NCI-H146 (cell line): ENCODE measurements at regions not wholly inside any gene's neighbourhood (a gene's known extent, or its start where the extent isn't known, plus 50 kb on each side); places are given as distances from the start of the nearest gene placed in this dataset.

Source experiments
- DNase-seq: peaks from one replicate; lab custom pipeline; 2025; lab: John Stamatoyannopoulos, UW

GRCh38 chr1:201749059-201749690 lies 79.8 kb upstream of the IPO9 start:
- no peak for DNase-seq

DNA sequence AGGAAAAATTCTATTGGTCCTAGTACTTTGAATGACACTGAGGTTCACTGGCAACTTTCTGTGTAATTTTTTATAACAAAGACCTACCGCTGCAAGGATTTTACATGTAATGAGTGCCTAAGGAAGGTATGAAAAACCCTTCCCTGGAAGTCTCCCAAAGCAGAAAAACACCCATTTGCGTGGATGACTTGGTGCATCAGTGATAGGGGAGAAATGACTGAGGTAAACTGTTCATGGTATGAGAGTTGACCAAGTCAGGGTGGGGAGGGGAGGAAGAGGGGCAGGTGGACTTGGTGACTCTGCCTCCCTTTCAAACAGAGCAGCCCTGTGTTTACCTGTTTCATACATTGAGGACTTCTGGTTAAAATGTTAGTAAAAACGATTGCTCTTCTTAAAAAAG lies 78.8 kb upstream of the IPO9 start:
- DNase-seq, result no peak

DNA sequence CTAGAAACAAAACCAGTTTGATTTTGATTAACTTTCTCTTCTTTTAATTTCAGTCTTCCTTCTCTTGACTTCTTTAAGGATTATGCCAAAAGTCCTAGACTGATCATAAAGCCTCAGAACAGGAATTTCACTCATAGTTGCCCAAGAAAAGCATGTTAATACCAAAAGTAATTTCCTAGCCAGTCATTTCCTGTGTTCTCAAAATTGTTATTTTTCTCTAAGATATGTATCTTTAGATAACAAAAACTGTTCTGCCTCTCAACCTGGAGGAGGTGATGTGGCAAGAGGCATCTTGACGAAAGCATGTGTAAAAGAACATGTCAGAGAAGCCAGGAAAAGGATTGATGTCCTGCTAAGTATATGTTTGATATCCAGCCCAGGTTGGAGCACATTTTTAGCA lies 78.0 kb upstream of the IPO9 start:
- no peak for DNase-seq

- DNase-seq, result no peak
Observed at GRCh38 chr1:201751872-201752271, 77.1 kb upstream of the IPO9 start.

- DNase-seq, result no peak
Observed at GRCh38 chr1:201752333-201752732, 76.6 kb upstream of the IPO9 start.

DNA sequence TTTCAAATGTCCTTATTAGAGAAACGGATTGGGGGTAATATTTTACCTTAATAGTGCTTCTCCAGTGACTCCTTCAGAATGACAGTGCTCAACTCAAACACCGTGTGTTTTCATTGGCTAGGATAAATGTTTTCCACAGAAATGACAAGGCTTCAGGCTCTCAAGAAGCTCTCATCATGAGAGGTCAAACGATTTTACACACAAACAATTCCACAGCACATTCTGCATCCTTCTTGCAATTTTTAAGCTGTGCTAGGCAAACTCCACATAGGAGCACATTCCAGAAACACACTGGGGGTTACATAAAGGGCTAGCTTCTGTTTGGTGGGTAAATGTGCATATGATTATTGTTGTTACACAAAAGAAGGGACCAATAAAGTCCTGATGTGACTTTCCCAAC lies 75.5 kb upstream of the IPO9 start:
- DNase-seq, result no peak

DNA sequence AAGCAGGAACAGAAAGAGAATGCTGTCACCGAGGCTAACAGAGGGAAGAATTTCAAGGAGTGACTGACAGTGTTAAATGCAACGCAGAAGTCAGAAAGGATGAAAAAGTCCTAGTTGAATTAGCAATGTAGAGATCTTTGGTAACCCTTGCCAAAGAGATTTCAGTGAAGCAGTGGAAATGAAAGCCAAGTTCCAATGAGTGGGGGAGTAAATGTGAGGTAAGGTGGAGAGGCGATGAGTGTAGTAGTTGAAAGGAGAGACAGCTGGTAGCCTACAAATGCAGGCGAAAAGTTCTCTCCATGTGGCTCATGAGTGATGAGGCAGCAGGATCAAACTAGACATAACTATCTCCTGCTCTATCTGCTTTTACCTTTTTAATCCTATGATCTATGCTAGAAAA lies 74.6 kb upstream of the IPO9 start:
- DNase-seq, result no peak

- DNase-seq, result no peak
Observed at GRCh38 chr1:201755200-201755599, 73.8 kb upstream of the IPO9 start.

GRCh38 chr1:201756406-201756805 lies 72.6 kb upstream of the IPO9 start:
- DNase-seq, result no peak

DNA sequence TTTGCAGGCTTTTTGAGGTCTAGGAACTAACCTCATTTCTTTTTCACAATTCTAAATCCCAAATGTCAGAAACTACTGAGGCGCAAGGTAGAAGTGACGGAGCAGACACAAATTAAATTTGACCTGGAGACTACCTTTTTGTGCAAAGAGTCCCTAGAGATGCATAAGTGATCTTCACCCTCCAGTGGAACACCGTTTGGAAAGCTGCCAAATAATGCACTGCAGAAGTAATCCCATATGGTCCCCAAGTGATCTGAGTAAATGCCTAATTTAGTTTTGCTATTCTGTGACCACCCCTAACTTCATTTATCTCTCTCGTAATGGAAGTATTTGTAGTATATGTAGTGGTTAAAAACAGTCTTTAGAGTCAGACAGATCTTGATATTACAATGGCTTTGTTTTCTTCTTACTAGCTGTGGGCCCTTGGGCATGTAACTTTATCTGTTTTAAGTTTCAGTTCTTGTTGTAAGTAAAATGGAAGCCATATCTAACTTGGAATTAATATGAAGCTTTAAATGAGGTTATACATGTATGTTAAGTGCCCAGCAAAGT lies 70.4 kb upstream of the IPO9 start:
- no peak for DNase-seq

GRCh38 chr1:201759194-201759815 lies 69.7 kb upstream of the IPO9 start:
- no peak for DNase-seq

GRCh38 chr1:201760516-201760915 lies 68.4 kb upstream of the IPO9 start:
- no peak for DNase-seq

- no peak for DNase-seq
Observed at GRCh38 chr1:201761178-201761577, 67.8 kb upstream of the IPO9 start.

GRCh38 chr1:201761871-201762270 lies 67.1 kb upstream of the IPO9 start:
- DNase-seq, result no peak

DNA sequence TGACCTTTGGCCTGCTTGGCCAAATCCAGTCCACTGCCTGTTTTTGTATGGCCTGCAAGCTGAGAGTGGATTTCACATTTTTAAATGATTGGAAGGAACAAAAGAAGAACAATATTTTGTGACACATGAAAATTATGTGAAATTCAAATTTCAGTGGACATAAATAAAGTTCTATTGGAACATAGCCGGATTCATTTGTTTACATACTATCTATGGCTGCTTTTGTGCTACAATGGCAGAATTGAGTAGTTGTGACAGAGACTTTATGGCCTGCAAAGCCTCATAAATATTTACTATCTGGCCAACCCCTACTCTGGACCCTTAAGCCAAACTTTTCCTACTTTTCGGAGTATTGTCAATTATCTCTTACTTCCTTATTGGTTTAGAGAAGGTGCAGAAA lies 66.6 kb upstream of the IPO9 start:
- no peak for DNase-seq

DNA sequence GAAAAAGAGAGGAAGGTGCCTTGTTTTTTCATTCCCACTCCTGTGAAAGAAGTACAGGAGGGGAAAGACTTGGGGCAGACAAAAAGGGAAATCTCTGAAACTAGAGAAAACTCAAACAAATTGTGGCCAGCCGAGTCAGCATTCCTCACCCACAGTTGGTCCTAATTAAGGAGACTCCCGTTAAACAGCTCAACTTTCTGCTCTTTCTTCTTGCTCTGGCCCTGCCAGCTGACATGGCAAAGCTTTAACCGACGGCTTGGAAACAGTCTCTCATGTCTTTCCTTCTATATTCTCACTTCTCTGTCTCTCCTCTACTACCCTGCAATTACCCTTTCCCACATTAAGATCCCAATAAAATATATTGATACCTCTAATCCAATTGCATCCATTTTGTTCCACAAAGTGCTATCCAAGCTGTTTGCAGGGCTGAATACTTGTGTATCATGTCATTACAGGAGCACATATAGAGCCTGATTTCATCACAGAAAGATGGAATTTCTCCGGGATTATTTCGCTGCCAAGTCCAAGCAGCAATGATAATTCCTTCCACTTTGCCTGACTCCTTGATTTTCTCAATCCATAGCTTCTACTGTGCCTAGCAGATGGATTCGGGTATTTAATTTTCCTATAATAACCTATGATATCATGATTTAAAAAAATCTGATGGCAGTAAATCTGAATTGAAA lies 65.4 kb upstream of the IPO9 start:
- DNase-seq, result no peak

GRCh38 chr1:201764166-201764565 lies 64.8 kb upstream of the IPO9 start:
- peak; percentile 31 for DNase-seq

- DNase-seq, result no peak
Observed at GRCh38 chr1:201764579-201764978, 64.4 kb upstream of the IPO9 start.

GRCh38 chr1:201766131-201766866 lies 62.7 kb upstream of the IPO9 start:
- DNase-seq, result no peak

DNA sequence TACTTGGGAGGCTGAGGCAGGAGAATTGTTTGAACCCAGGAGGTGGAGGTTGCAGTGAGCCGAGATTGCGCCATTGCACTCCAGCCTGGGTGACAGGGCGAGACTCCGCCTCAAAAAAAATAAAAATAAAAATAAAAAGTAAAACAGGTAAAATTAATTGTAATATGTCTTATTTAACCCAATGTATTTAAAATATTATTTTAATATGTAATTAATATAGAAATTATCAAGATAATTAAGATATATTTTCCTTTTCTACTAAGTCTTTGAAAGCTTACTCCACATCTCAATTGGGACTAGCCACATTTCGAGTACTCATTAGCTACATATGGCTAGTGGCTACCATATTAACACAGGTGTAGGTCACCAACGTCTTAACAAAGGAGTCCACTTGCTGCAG lies 61.6 kb upstream of the IPO9 start:
- no peak for DNase-seq

DNA sequence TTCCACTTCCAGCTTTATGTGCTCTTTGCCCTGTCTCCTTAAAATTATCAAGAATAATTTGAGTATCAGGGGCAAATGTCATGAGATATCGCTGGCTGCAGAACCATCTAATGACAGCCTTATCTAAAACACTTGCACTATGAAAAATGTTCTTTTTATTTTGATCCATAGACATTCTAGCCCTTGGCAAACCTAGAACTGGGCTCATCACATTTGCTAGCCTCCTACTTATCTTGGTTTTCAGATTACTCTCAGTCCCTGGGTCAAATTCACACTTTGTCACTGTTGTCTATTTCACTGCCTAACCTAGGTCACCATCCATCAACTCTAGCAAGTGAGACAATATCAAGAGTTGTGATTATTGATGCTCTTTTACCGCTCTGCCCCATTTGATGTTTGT lies 59.9 kb upstream of the IPO9 start:
- no peak for DNase-seq

DNA sequence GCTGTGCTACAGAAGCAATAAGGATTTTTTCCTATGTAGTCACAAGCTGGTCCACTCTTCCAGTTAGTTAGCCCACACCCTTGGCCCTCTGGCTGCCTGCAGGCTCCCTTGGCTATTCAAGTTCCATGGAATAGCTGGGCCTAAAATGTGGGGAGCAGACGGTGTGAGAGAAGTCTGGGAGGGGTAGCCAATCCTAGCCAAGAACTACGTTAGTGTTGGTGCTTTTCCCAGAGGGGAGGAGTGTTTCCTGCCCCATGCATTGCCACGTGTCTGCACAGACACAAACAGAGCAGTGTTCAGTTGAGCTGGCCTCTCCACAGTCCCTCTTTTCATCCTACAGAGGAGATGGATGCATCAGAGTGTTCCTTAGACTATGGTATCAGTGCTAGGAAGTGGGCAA lies 59.0 kb upstream of the IPO9 start:
- DNase-seq, result no peak

- no peak for DNase-seq
Observed at GRCh38 chr1:201771466-201771865, 57.5 kb upstream of the IPO9 start.
